ENCODE measurements at regions not wholly inside any gene's neighbourhood (a gene's known extent, or its start where the extent isn't known, plus 50 kb on each side); places are given as distances from the start of the nearest gene placed in this dataset.

DNA sequence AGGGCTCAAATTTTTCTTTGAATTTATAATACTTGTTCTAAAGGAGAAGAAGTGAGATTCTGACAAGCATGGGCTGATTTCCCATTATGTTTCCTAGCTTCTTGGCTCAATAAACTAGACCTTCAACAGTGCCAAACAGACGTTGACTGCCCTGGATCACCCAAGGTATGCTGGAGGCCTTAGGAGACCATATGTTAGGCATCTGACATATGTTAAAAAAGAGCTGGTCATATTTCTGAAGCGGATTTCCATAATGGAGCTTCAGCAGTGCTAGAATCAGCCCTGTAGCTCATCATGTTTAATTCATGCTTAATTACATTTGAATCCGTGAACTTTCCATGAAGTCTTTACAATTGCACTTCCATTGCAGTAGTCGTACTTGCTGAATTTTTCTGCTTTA lies 653.3 kb downstream of the DIAPH3 start:
- TF ChIP-seq CTCF (IDR thresholded peaks at IDR 0.05; ENCODE audit: low read depth, low read length, poor library complexity, severe bottlenecking), result no peak
- TF ChIP-seq EZH2phosphoT487 (IDR thresholded peaks at IDR 0.05; ENCODE audit: borderline replicate concordance, low read length), result no peak

All from DOHH2 (cell line).